ENCODE measurements at regions not wholly inside any gene's neighbourhood (a gene's known extent, or its start where the extent isn't known, plus 50 kb on each side); places are given as distances from the start of the nearest gene placed in this dataset.
"Not testable (repeated sequence)": the region's sequence is repeated elsewhere in the genome, so short reads cannot be mapped to it uniquely, and the experiment has no call there.

DNA sequence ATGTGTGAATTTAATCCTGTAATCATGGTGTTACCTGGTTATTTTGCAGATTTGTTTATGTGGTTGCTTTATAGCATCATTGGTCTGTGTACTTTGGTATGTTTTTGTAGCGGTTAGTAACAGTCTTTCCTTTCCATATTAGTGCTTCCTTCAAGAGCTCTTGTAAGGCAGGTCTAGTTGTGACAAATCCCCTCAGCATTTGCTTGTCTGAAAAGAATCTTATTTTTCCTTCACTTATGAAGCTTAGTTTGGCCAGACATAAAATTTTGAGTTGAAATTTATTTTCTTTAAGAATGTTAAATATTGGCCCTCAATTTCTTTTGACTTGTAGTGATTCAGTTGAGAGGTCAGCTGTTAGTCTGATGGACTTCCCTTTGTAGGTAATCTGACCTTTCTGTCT is 1096.1 kb upstream of the SLIT2 start:
- no peak overlapping the region for H3K4me3 ChIP-seq
- no peak overlapping the region for H3K27ac ChIP-seq

- not testable (repeated sequence) for H3K4me3 ChIP-seq, H3K27ac ChIP-seq
Observed at GRCh38 chr4:19154267-19154666, 1097.4 kb upstream of the SLIT2 start.

GRCh38 chr4:19152264-19152663 is 1099.4 kb upstream of the SLIT2 start:
- H3K27ac ChIP-seq = no peak overlapping the region
- no peak overlapping the region for H3K4me3 ChIP-seq

GRCh38 chr4:19151684-19152083 is 1100.0 kb upstream of the SLIT2 start:
- H3K4me3 ChIP-seq = no peak overlapping the region

DNA sequence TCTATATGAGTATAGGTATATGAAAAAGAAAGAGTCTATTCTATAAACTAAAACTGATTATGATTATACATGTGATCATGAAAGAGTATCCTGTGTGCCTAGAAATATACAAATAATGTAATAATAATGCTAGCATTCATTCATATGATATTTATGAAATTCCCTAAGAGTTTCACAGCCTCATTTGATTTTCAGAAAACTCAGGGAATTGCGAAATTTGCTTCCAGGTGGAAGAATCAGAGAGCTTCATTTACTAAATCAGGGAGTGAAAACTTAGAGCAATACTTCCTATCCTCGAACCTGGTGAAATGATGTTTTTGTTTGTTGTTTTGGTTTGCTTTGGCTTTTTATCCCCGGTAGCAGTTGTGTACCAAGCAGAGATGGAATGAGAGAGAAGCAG is 1105.7 kb upstream of the SLIT2 start:
- Histone ChIP-seq H3K4me3 (no peak overlapping the region), H3K27ac (no peak overlapping the region)

More at GRCh38 chr4:19151684-19152083, 1100.0 kb upstream of the SLIT2 start:
- no peak overlapping the region for H3K27ac ChIP-seq

DNA sequence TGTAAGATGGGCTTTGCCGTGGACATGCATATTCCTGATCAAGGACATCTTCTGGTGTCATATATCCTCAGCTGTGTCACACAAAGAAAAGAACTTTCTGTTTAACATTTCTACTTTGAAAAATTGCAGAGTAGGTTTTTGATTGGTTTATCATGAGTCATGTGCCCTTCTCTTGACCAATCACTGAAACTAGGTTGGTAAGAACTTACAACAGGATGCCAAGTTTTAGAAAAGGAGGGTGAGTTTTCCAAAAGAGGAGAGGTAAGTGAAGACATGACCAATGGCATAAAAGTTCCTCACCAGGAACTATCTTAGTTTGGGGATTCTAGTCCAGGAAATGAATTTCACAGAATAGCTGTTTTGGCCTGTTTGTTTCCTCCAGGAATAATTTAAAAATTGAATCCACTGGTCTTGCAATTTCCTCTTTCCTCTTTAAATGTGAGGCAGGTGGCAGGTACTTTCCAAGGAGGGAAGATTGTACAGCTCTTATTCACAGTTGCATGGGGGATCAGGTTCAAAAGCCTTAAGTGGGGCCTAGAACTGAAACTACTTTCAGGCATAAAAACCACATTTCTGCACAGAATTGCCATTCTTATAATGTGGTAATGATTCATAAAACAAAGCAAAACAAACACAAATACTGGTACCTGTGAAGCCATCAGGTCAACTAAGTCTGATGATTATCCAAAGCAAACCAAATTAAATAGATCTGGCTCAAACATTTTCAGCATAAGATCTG is 1114.5 kb upstream of the LCORL start:
- no peak overlapping the region for H3K27ac ChIP-seq
- no peak overlapping the region for H3K4me3 ChIP-seq

GRCh38 chr4:19134685-19135084 is 1113.1 kb upstream of the LCORL start:
- Histone ChIP-seq H3K27ac (no peak overlapping the region), H3K4me3 (no peak overlapping the region)

DNA sequence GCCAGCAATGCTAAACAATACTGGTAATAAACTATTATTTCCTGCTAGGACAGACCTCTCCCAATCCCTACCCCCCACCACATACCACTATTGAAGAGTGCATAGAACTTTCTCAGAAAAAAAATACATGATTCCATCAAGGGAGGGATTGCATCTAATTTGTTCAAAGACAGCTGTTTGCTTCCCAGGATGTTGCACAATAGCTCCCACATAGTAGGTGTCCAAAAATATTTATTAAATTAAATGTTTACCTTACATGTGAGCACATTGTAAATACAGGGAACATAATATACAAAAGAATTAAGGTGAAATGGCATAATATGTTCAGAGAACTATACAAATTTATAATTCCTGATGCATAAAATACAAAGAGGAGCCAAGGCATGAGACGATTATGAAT is 1111.8 kb upstream of the LCORL start:
- H3K27ac ChIP-seq = no peak overlapping the region
- no peak overlapping the region for H3K4me3 ChIP-seq

DNA sequence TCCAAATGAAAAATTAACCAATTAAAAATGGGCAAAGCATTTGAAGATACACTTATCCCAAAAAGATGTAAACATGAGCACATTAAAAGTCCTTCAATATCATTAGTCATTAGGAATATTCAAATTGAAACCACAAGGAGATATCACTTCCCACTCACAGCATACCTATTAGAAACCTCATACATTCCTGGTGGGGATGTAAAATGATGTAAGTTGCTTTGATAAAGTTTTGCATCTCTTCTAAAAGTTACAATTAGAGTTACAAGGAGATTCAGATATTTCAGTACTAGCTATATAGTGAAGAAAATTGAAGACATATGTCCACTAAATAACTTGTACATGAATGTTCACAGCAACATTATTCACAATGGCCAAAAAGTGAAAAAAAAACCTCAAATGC is 1109.3 kb upstream of the LCORL start:
- Histone ChIP-seq H3K4me3 (no peak overlapping the region), H3K27ac (no peak overlapping the region)

DNA sequence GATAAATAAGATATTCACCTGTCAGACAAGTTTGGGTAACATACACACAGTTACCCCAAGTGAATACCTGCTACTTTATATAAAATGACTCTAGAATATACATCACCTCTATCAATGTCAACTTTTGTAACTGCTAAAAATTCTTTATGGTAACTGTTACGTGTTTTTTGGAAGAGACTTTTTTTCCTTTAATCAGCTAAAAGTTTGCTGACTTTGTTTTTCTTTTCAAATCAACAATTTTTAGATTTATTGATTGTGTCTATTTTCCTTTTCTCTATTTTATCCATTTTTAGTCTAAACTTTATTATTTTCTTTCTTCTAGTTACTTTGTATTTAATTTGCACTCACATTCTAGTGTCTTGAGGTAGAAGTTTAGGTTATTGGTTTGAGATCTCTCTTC is 1106.6 kb upstream of the LCORL start:
- Histone ChIP-seq H3K27ac (no peak overlapping the region), H3K4me3 (no peak overlapping the region)

GRCh38 chr4:19126903-19127302 is 1105.3 kb upstream of the LCORL start:
- Histone ChIP-seq H3K27ac (no peak overlapping the region), H3K4me3 (no peak overlapping the region)

DNA sequence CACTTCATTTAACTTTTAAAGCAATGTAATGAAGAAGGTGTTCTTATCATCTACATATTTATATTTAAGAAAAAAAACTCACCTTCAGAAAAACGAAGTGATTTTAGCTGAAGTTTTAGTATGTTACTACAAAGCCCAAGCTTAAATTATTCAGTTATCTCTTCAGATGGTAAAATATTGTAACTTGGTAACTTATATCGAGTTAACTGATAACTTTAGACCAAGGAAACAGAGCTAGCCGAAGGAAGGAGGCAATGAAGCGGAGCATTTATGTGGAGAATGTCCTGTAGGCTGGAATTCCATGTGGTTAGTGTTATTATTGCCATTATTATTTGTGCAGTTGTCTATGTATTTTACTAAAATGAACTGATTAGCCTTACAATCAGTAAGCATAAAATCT is 1102.1 kb upstream of the LCORL start:
- Histone ChIP-seq H3K27ac (no peak overlapping the region), H3K4me3 (no peak overlapping the region)

DNA sequence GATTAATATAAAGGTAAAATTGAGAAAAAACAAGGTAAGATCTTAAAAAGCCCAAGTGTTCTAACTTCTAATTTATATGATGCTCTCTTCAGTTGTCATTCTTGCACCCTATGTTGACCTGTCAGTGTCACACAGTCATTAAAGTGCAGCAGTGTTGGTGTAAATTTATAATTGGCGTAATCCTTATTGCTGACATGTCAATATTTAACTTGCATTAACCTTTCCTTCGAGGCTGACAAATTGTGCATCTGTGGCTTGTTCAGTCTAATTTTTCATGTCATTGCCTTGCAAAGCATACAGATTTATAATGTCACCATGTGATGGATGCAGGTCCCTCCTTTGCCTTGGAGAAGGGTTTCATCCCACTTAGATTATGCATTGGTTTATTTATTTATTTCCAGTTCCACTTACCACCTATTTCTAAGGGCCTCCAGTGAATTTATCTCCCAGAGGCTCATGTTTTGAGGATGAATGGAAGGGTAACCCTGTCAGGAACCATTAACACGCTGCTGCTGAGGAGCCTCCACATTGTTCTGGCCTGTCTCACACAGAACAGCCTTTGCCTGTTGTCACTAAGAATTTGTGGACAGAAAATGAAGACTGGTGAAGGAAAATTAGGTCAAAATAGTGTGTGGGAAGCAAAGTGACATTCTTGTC is 1098.5 kb upstream of the LCORL start:
- Histone ChIP-seq H3K27ac (no peak overlapping the region), H3K4me3 (no peak overlapping the region)

DNA sequence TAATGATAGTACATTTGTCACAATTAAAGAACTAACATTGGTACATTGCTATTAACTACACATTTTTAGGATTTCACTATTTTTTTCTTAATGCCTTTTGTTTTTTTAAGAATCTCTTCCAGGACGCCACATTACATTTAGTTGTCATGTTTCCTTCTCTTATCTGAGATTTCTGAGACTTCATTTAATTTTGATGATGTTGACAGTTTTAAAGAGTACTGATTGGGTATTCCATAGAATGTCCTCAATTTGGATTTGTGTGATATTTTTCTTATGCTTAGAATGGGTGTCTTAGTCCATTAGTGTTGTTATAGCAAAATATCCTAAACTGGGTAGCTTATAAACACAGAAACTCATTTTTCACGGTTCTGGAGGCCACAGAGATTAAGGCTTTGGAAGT is 1095.5 kb upstream of the LCORL start:
- Histone ChIP-seq H3K4me3 (no peak overlapping the region), H3K27ac (no peak overlapping the region)

- no peak overlapping the region for H3K4me3 ChIP-seq
- H3K27ac ChIP-seq = no peak overlapping the region
Observed at GRCh38 chr4:19104176-19104575, 1082.6 kb upstream of the LCORL start.

DNA sequence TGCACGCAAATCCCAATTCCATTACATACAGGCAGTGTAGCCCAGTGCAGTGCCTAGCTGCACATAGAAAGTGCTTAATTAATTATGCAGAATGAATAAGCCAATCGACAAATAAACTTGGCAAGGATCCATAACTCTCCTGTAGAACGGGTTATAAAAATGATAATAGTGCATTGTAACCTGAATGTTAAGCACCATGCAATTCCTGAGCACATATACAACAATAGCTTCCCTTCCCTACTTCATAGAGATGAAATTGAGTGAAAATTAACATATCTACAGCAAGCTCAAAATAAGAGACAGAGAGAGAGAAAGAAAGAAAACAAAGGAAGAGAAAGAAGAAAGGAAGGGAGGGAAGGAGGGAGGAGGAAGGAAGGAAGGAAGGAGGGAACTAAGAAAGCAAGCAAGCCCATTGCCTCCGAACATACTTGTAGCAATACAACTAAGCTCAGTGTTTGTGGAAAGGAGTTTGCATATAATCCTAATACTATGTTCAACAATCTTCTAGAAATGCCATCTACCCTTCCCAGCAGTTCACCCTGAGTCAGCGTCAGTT is 1074.0 kb upstream of the LCORL start:
- Histone ChIP-seq H3K4me3 (no peak overlapping the region), H3K27ac (no peak overlapping the region)

- Histone ChIP-seq H3K27ac (no peak overlapping the region), H3K4me3 (no peak overlapping the region)
Observed at GRCh38 chr4:19093951-19094350, 1072.4 kb upstream of the LCORL start.

DNA sequence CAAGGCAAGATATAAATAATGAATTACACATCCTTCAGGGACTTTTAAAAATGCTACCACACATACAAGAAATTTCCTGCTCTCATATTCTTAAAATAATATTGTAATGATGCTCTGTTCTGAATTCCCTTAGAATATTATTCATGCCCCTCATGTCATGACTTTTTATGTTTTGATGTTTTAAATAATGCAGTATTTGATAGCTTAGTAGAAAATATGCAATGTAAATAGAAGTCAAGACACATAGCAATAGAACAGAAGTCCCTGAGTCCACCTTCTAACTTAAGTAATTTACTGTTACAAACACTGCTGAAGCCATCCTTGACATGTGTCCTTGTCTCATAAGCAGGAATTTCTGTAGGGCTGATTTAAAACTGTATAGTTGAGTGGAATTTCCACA is 1071.2 kb upstream of the LCORL start:
- Histone ChIP-seq H3K4me3 (no peak overlapping the region), H3K27ac (no peak overlapping the region)

- Histone ChIP-seq H3K4me3 (no peak overlapping the region), H3K27ac (no peak overlapping the region)
Observed at GRCh38 chr4:19074036-19074435, 1052.5 kb upstream of the LCORL start.

- Histone ChIP-seq H3K27ac (no peak overlapping the region), H3K4me3 (no peak overlapping the region)
Observed at GRCh38 chr4:19063662-19064061, 1042.1 kb upstream of the LCORL start.

- no peak overlapping the region for H3K4me3 ChIP-seq
- H3K27ac ChIP-seq = no peak overlapping the region
Observed at GRCh38 chr4:19054916-19055315, 1033.4 kb upstream of the LCORL start.
